Fibroblast of lung (primary cell): ENCODE measurements at regions not wholly inside any gene's neighbourhood (a gene's known extent, or its start where the extent isn't known, plus 50 kb on each side); places are given as distances from the start of the nearest gene placed in this dataset.

Experiments
- DNase-seq, 2 donors: peaks; one replicate each; pipeline versions ENCODE4 v3.0.0 to v3.0.0-alpha.2; 2010; ENCODE audit warnings: low read depth in 2 of 2
- H2AFZ ChIP-seq: 2 replicates; pipeline ENCODE4 v1.5.1; 2012; ENCODE audit warnings: low read length, control low read depth, inconsistent platforms
- H3K27ac ChIP-seq: 2 replicates; pipeline ENCODE4 v1.5.1; 2011; ENCODE audit warnings: low read length, control low read depth; ENCODE audit not compliant: insufficient read depth
- H3K27me3 ChIP-seq: 2 replicates; pipeline ENCODE4 v1.5.1; 2011; ENCODE audit warnings: mild to moderate bottlenecking, low read length; ENCODE audit not compliant: control insufficient read depth, insufficient read depth
- H3K36me3 ChIP-seq: 2 replicates; pipeline ENCODE4 v1.5.1; 2011; ENCODE audit warnings: low read length; ENCODE audit not compliant: control insufficient read depth, insufficient read depth
- H3K4me1 ChIP-seq: 2 replicates; pipeline ENCODE4 v1.5.1; 2011; ENCODE audit warnings: low read length; ENCODE audit not compliant: control insufficient read depth, insufficient read depth; ENCODE audit errors: extremely low read depth
- H3K4me2 ChIP-seq: 2 replicates; pipeline ENCODE4 v1.5.1; 2011; ENCODE audit warnings: low read length, control low read depth; ENCODE audit not compliant: insufficient read depth; ENCODE audit errors: extremely low read depth
- H3K4me3 ChIP-seq, 4 experiments: fragments of 200-600 bp in 1 of 4; sonication (generic) in 1 of 4; replicated peaks in 1 of 4; 2 replicates each; pipeline ENCODE4 v1.5.1; 2011 to 2016; ENCODE audit warnings: low read length in 4 of 4, low read depth in 3 of 4, mild to moderate bottlenecking in 3 of 4, control low read depth in 2 of 4, inconsistent platforms in 1 of 4, mixed read lengths in 1 of 4; ENCODE audit not compliant: insufficient read depth in 1 of 4; ENCODE audit errors: control extremely low read depth in 1 of 4
- H3K79me2 ChIP-seq: 2 replicates; pipeline ENCODE4 v1.5.1; 2012; ENCODE audit warnings: mild to moderate bottlenecking, low read length, inconsistent platforms; ENCODE audit not compliant: control insufficient read depth, insufficient read depth
- H3K9ac ChIP-seq: 2 replicates; pipeline ENCODE4 v1.5.1; 2011; ENCODE audit warnings: mild to moderate bottlenecking, low read length, control low read depth; ENCODE audit not compliant: insufficient read depth
- H3K9me3 ChIP-seq: 2 replicates; pipeline ENCODE4 v1.5.1; 2012; ENCODE audit warnings: low read depth, low read length; ENCODE audit not compliant: control insufficient read depth, insufficient read depth
- H4K20me1 ChIP-seq: 2 replicates; pipeline ENCODE4 v1.5.1; 2011; ENCODE audit warnings: low read length; ENCODE audit not compliant: control insufficient read depth, insufficient read depth; ENCODE audit errors: extremely low read depth
- EZH2 ChIP-seq: IDR thresholded peaks from 2 replicates; pipeline ENCODE4 v1.5.1; 2012; ENCODE audit warnings: low read length, control low read depth, mild to moderate bottlenecking; ENCODE audit errors: missing control alignments
- TF ChIP-seq, protein P1 (sequence below), 2 donors: IDR thresholded peaks in 1 of 2; conservative IDR thresholded peaks in 1 of 2; 1 replicate in 1 of 2; 2 replicates in 1 of 2; pipeline ENCODE4 v1.5.1; 2011 to 2012; ENCODE audit warnings: low read length in 2 of 2, control low read depth in 1 of 2, inconsistent platforms in 1 of 2, low read depth in 1 of 2, mild to moderate bottlenecking in 1 of 2

DNA sequence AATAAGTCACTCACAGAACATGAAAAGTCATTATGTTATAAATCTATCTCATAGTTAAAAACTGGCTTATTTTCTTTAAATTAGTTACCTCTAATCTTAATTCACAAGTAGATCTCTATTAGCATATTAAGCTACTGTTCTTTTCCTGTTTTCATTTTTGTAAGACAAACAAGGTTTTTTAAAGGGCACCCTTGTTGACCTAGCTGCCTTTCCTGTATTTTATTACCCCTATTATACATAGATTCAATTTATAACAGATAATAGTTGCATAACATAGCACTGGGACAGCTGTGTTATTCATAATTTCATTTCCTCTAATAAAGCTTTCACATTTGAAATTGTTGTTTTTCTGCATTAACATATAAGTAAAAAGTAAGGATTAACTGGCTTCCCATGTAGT is 1500.7 kb upstream of the FLRT2 start:
- Histone ChIP-seq H3K4me1 (no peaks in the 10 kb centered on the region), H3K27me3 (no peaks in the 10 kb centered on the region), H3K4me3 (no peak overlapping the region), H3K79me2 (no peaks in the 10 kb centered on the region), H3K36me3 (no peaks in the 10 kb centered on the region), H3K27ac (no peak overlapping the region), H3K4me2 (no peak overlapping the region), H2AFZ (no peak overlapping the region), H4K20me1 (no peaks in the 10 kb centered on the region), H3K9me3 (no peaks in the 10 kb centered on the region), H3K9ac (no peak overlapping the region)
- DNase-seq, result no peak
- no peak for TF ChIP-seq EZH2

DNA sequence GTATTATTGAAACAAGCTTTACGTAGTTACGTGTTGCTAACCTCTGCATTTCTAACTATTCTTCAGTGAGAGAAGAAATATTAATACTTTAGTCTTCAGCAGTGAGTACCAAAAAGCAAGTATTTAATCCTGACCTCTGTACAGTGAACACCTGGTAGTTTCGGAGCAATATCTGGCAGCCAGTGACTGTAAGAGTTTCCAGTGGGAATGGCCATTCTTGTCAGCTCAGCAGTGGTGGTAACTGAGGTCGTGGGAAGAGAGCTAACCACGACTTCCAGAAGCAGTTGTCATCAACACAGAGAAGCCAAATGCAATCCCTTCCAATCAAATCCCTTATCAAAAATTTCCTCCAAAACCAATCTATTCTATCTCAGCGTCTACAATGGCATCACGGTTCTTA is 1500.2 kb upstream of the FLRT2 start:
- Histone ChIP-seq H2AFZ (no peak overlapping the region), H3K27ac (no peak overlapping the region), H3K9ac (no peak overlapping the region), H3K36me3 (no peaks in the 10 kb centered on the region), H3K9me3 (no peaks in the 10 kb centered on the region), H3K4me3 (no peak overlapping the region), H4K20me1 (no peaks in the 10 kb centered on the region), H3K4me1 (no peaks in the 10 kb centered on the region), H3K79me2 (no peaks in the 10 kb centered on the region), H3K27me3 (no peaks in the 10 kb centered on the region), H3K4me2 (no peak overlapping the region)
- DNase-seq, result no peak
- TF ChIP-seq, protein P1, sequence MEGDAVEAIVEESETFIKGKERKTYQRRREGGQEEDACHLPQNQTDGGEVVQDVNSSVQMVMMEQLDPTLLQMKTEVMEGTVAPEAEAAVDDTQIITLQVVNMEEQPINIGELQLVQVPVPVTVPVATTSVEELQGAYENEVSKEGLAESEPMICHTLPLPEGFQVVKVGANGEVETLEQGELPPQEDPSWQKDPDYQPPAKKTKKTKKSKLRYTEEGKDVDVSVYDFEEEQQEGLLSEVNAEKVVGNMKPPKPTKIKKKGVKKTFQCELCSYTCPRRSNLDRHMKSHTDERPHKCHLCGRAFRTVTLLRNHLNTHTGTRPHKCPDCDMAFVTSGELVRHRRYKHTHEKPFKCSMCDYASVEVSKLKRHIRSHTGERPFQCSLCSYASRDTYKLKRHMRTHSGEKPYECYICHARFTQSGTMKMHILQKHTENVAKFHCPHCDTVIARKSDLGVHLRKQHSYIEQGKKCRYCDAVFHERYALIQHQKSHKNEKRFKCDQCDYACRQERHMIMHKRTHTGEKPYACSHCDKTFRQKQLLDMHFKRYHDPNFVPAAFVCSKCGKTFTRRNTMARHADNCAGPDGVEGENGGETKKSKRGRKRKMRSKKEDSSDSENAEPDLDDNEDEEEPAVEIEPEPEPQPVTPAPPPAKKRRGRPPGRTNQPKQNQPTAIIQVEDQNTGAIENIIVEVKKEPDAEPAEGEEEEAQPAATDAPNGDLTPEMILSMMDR (conservative IDR thresholded peaks at IDR 0.05 in 1 of 2, IDR thresholded peaks at IDR 0.05 in 1 of 2; ENCODE audit: low read depth in 1 of 2, low read length in 2 of 2), result no peak
- no peak for TF ChIP-seq EZH2

DNA sequence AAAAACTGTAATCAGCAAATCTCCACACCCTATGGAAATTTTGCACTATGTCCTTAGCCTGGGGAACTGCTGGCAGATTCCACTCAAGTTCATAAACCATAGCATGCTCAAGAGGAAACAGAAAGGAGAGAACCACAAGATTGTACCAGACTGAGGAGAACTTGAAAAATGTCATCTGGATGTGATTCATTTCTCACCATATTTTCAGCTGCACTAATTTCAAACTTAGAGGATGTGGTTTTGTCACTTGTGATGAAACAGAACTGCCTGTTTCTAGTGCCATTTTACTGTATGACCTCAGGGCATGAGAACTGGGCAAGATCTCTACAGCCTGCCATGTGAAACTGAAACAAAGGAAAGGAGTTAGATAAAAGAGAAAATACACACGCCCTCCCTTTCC is 1493.1 kb upstream of the FLRT2 start:
- Histone ChIP-seq H4K20me1 (no peaks in the 10 kb centered on the region), H3K9ac (peak overlapping the region; percentile 16), H3K4me2 (no peak overlapping the region), H3K36me3 (no peaks in the 10 kb centered on the region), H3K79me2 (no peaks in the 10 kb centered on the region), H3K27me3 (no peaks in the 10 kb centered on the region), H3K27ac (no peak overlapping the region), H3K4me3 (no peak overlapping the region), H3K9me3 (no peaks in the 10 kb centered on the region), H2AFZ (peak overlapping the region; percentile 25), H3K4me1 (no peaks in the 10 kb centered on the region)
- no peak for TF ChIP-seq EZH2
- TF ChIP-seq, protein P1 (conservative IDR thresholded peaks at IDR 0.05 in 1 of 2, IDR thresholded peaks at IDR 0.05 in 1 of 2; ENCODE audit: low read depth in 1 of 2, low read length in 2 of 2), result no peak
- peak; percentile 23 to 62 for DNase-seq
